GM12878 (cell line): ENCODE measurements at regions not wholly inside any gene's neighbourhood (a gene's known extent, or its start where the extent isn't known, plus 50 kb on each side); places are given as distances from the start of the nearest gene placed in this dataset.

Experiments
- ATAC-seq: fragments of 200-7000 bp; cut with Tn5 transposase; 3 replicates; pipeline ENCODE4 v1.9.1; 2020; ENCODE audit warnings: mild to moderate bottlenecking, moderate library complexity
- BruUV-seq: library from RNA; stranded (reverse); fragments of 400-500 nt; replicated peaks from 2 replicates; lab custom pipeline; 2021; lab: Mats Ljungman, UMichigan
- CTCF ChIA-PET: fragments of 300-600 bp; sonication (Branson Sonifier 250); formaldehyde crosslinking; extraction: SDS; loops from one replicate; lab custom pipeline; 2021; ENCODE audit warnings: inconsistent platforms; lab: Yijun Ruan, JAX
- POLR2A ChIA-PET: fragments of 350-600 bp; formaldehyde crosslinking; extraction: SDS; loops from one replicate; lab custom pipeline; 2021; ENCODE audit warnings: inconsistent platforms; lab: Charles Lee
- RAD21 ChIA-PET: fragments of 300-600 bp; sonication (Branson Sonifier 250); formaldehyde crosslinking; loops from one replicate; lab custom pipeline; 2023; ENCODE audit warnings: antibody characterized with exemption; ENCODE audit not compliant: unreplicated experiment; lab: Charles Lee
- SMC1A ChIA-PET: fragments of 300-600 bp; sonication (Branson Sonifier 250); formaldehyde crosslinking; loops from one replicate; lab custom pipeline; 2023; ENCODE audit not compliant: unreplicated experiment, uncharacterized antibody; lab: Charles Lee
- DNase-seq: peaks from one replicate; pipeline ENCODE4 v3.0.0-alpha.2; 2011; ENCODE audit warnings: low read depth, low spot score
- FAIRE-seq: peaks from 3 replicates; lab custom pipeline; 2011; peaks lifted over from hg19 to GRCh38; lab: Jason Lieb, UNC
- H2AFZ ChIP-seq: 2 replicates; pipeline ENCODE4 v1.6.0; 2011; ENCODE audit warnings: low read depth, low read length, control low read depth; ENCODE audit not compliant: control insufficient read depth
- H3K27ac ChIP-seq: 2 replicates; pipeline ENCODE4 v1.5.1; 2011; ENCODE audit warnings: control low read depth; ENCODE audit not compliant: control insufficient read depth, insufficient read depth
- H3K27me3 ChIP-seq, 2 experiments: replicated peaks in 1 of 2; 2 replicates each; pipeline versions ENCODE4 v1.6.0 to v1.6.1; 2011; ENCODE audit warnings: low read length in 1 of 2; ENCODE audit not compliant: control insufficient read depth in 2 of 2, insufficient read depth in 2 of 2
- H3K36me3 ChIP-seq, 2 experiments: 2 replicates each; pipeline ENCODE4 v1.5.1; 2011; ENCODE audit warnings: low read length in 1 of 2; ENCODE audit not compliant: control insufficient read depth in 2 of 2, insufficient read depth in 2 of 2
- H3K4me1 ChIP-seq: 2 replicates; pipeline ENCODE4 v1.6.1; 2011; ENCODE audit warnings: mild to moderate bottlenecking, low read length, moderate library complexity, mixed read lengths; ENCODE audit not compliant: control insufficient read depth, insufficient read depth
- H3K4me2 ChIP-seq: 2 replicates; pipeline ENCODE4 v1.6.0; 2011; ENCODE audit warnings: control low read depth; ENCODE audit not compliant: control insufficient read depth, insufficient read depth
- H3K4me3 ChIP-seq: fragments of 200-600 bp; sonication (generic); 2 replicates; pipeline ENCODE4 v1.5.1; 2016
- H3K79me2 ChIP-seq: 2 replicates; pipeline ENCODE4 v1.6.0; 2011; ENCODE audit warnings: low read length; ENCODE audit not compliant: control insufficient read depth, insufficient read depth
- H3K9ac ChIP-seq: 2 replicates; pipeline ENCODE4 v1.8.0; 2011; ENCODE audit warnings: low read length, control low read depth, mixed read lengths; ENCODE audit not compliant: control insufficient read depth, insufficient read depth
- H3K9me3 ChIP-seq: replicated peaks from 3 replicates; pipeline ENCODE4 v1.5.1; 2011; ENCODE audit warnings: mild to moderate bottlenecking, low read length; ENCODE audit not compliant: control insufficient read depth, insufficient read depth
- H4K20me1 ChIP-seq: 2 replicates; pipeline ENCODE4 v1.6.0; 2011; ENCODE audit not compliant: control insufficient read depth, insufficient read depth
- ESRRA ChIP-seq: IDR thresholded peaks from 2 replicates; pipeline ENCODE4 v1.6.1; 2012; ENCODE audit warnings: mild to moderate bottlenecking, low read length, improper control_type of control experiment
- FOS ChIP-seq: IDR thresholded peaks from 3 replicates; pipeline ENCODE4 v1.6.1; 2011; ENCODE audit warnings: borderline replicate concordance; ENCODE audit not compliant: insufficient read length; ENCODE audit errors: extremely low read depth
- FOXM1 ChIP-seq: IDR thresholded peaks from 2 replicates; pipeline ENCODE4 v1.6.1; 2012; ENCODE audit warnings: low read depth, mild to moderate bottlenecking, inconsistent platforms, low read length, moderate library complexity
- HDGF ChIP-seq: fragments of 450-650 bp; IDR thresholded peaks from 2 replicates; pipeline ENCODE4 v1.6.1; 2016; ENCODE audit warnings: antibody characterized with exemption
- IKZF1 ChIP-seq: fragments of 450-650 bp; conservative IDR thresholded peaks from 2 replicates; pipeline ENCODE4 v1.6.1; 2017; ENCODE audit warnings: antibody characterized with exemption, mild to moderate bottlenecking
- NRF1 ChIP-seq: conservative IDR thresholded peaks from 2 replicates; pipeline ENCODE4 v1.6.1; 2011; ENCODE audit warnings: mild to moderate bottlenecking, low read depth, low read length, improper control_type of control experiment
- POLR2AphosphoS5 ChIP-seq: IDR thresholded peaks from 2 replicates; pipeline ENCODE4 v1.6.1; 2011; ENCODE audit warnings: mild to moderate bottlenecking, low read length, inconsistent platforms
- SIN3A ChIP-seq: IDR thresholded peaks from 2 replicates; pipeline ENCODE4 v1.6.1; 2012; ENCODE audit warnings: low read depth, low read length, improper control_type of control experiment
- SMAD1 ChIP-seq: fragments of 450-650 bp; IDR thresholded peaks from 2 replicates; pipeline ENCODE4 v1.6.1; 2018; ENCODE audit warnings: mild to moderate bottlenecking, low read depth; ENCODE audit not compliant: partially characterized antibody
- YBX1 ChIP-seq: fragments of 450-650 bp; IDR thresholded peaks from 2 replicates; pipeline ENCODE4 v1.6.1; 2016; ENCODE audit warnings: antibody characterized with exemption
- ZNF24 ChIP-seq: fragments of 450-650 bp; IDR thresholded peaks from 2 replicates; pipeline ENCODE4 v1.6.1; 2017; ENCODE audit warnings: antibody characterized with exemption, mild to moderate bottlenecking
- in situ Hi-C: fragments of 300-500 bp; cut with MboI; formaldehyde crosslinking; loops from 9 replicates; pipeline ENCODE4 v1.14.3; 2018; ENCODE audit warnings: mixed read lengths
- intact Hi-C: fragments of 100-400 bp; cut with micrococcal nuclease; formaldehyde crosslinking; loops from one replicate; pipeline ENCODE4 v1.14.2; 2022; ENCODE audit not compliant: unreplicated experiment
- TF ChIP-seq, protein P1 (sequence below): fragments of 450-650 bp; IDR thresholded peaks from 2 replicates; pipeline ENCODE4 v1.6.1; 2017; ENCODE audit warnings: antibody characterized with exemption, mild to moderate bottlenecking, moderate library complexity
- TF ChIP-seq, protein P2 (sequence below): fragments of 450-650 bp; IDR thresholded peaks from 2 replicates; pipeline ENCODE4 v1.6.1; 2017; ENCODE audit warnings: mild to moderate bottlenecking, moderate library complexity

DNA sequence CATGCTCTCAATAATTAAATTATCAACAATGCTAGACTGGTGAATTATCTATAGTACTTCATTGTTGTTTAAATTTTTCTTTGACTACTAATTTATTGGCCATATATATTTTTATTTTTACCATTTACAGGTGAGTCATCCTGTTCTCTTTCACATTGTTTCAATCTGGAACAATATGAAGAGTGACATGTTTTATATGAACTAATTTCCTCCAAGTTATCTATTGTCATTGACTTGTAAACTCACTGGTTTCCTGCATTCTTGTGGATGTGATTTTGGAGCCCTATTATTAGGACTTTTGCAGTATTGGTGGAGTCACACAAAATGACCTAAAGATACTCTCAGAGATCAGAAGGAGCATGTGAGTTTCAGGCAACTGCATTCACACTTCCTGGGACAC, 297.7 kb downstream of the AEBP2 start:
- no peak overlapping the region for H3K4me3 ChIP-seq
- H3K79me2 ChIP-seq = no peaks in the 10 kb centered on the region
- H3K27me3 ChIP-seq = no peaks in the 10 kb centered on the region
- ATAC-seq = no peak
- no TSS peak for BruUV-seq
- in situ Hi-C loops (loop anchor here (25.0 kb wide), 1 partner anchor 850 kb away; no protein-coding TSS in a partner anchor), intact Hi-C loops (loop anchor here (5.0 kb wide), 1 partner anchor 180 kb away; no protein-coding TSS in a partner anchor)
- no peaks in the 10 kb centered on the region for H3K36me3 ChIP-seq
- no peaks in the 10 kb centered on the region for H3K4me1 ChIP-seq
- no peak overlapping the region for H3K27ac ChIP-seq
- H3K9me3 ChIP-seq = no peaks in the 10 kb centered on the region
- TF ChIP-seq NRF1 (no peak), FOS (no peak), HDGF (no peak), ESRRA (no peak), FOXM1 (no peak), IKZF1 (no peak), ZNF24 (no peak), POLR2AphosphoS5 (no peak), YBX1 (no peak), SIN3A (no peak), SMAD1 (no peak)
- TF ChIP-seq, protein P1, sequence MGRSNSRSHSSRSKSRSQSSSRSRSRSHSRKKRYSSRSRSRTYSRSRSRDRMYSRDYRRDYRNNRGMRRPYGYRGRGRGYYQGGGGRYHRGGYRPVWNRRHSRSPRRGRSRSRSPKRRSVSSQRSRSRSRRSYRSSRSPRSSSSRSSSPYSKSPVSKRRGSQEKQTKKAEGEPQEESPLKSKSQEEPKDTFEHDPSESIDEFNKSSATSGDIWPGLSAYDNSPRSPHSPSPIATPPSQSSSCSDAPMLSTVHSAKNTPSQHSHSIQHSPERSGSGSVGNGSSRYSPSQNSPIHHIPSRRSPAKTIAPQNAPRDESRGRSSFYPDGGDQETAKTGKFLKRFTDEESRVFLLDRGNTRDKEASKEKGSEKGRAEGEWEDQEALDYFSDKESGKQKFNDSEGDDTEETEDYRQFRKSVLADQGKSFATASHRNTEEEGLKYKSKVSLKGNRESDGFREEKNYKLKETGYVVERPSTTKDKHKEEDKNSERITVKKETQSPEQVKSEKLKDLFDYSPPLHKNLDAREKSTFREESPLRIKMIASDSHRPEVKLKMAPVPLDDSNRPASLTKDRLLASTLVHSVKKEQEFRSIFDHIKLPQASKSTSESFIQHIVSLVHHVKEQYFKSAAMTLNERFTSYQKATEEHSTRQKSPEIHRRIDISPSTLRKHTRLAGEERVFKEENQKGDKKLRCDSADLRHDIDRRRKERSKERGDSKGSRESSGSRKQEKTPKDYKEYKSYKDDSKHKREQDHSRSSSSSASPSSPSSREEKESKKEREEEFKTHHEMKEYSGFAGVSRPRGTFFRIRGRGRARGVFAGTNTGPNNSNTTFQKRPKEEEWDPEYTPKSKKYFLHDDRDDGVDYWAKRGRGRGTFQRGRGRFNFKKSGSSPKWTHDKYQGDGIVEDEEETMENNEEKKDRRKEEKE = no peak
- TF ChIP-seq, protein P2, sequence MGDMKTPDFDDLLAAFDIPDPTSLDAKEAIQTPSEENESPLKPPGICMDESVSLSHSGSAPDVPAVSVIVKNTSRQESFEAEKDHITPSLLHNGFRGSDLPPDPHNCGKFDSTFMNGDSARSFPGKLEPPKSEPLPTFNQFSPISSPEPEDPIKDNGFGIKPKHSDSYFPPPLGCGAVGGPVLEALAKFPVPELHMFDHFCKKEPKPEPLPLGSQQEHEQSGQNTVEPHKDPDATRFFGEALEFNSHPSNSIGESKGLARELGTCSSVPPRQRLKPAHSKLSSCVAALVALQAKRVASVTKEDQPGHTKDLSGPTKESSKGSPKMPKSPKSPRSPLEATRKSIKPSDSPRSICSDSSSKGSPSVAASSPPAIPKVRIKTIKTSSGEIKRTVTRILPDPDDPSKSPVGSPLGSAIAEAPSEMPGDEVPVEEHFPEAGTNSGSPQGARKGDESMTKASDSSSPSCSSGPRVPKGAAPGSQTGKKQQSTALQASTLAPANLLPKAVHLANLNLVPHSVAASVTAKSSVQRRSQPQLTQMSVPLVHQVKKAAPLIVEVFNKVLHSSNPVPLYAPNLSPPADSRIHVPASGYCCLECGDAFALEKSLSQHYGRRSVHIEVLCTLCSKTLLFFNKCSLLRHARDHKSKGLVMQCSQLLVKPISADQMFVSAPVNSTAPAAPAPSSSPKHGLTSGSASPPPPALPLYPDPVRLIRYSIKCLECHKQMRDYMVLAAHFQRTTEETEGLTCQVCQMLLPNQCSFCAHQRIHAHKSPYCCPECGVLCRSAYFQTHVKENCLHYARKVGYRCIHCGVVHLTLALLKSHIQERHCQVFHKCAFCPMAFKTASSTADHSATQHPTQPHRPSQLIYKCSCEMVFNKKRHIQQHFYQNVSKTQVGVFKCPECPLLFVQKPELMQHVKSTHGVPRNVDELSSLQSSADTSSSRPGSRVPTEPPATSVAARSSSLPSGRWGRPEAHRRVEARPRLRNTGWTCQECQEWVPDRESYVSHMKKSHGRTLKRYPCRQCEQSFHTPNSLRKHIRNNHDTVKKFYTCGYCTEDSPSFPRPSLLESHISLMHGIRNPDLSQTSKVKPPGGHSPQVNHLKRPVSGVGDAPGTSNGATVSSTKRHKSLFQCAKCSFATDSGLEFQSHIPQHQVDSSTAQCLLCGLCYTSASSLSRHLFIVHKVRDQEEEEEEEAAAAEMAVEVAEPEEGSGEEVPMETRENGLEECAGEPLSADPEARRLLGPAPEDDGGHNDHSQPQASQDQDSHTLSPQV = no peak
- ChIA-PET SMC1A (no interaction called here), RAD21 (no interaction called here), POLR2A (no interaction called here), CTCF (interaction anchor here (1.6 kb wide), 1 partner anchor 640 kb away, joined by 4 read pairs; no protein-coding TSS in a partner anchor)
- no peak overlapping the region for H3K9ac ChIP-seq
- no peak overlapping the region for H2AFZ ChIP-seq
- no peak for FAIRE-seq
- H4K20me1 ChIP-seq = no peaks in the 10 kb centered on the region
- DNase-seq = no peak
- H3K4me2 ChIP-seq = no peak overlapping the region
